T47D (cell line): ENCODE measurements at regions not wholly inside any gene's neighbourhood (a gene's known extent, or its start where the extent isn't known, plus 50 kb on each side); places are given as distances from the start of the nearest gene placed in this dataset.

ENCODE experiments used
- DNase-seq, 2 experiments: peaks; one replicate each; pipeline versions ENCODE4 v3.0.0 to v3.0.0-alpha.2; 2011 to 2012; ENCODE audit warnings: low read depth in 1 of 2, low spot score in 1 of 2
- JUND ChIP-seq: IDR thresholded peaks from 2 replicates; pipeline ENCODE4 v1.6.1; 2012; ENCODE audit warnings: low read depth
- in situ Hi-C: cut with HindIII; loops from 2 replicates; pipeline ENCODE4 v1.10.0; 2016; ENCODE audit warnings: low sequenced_read_pairs, low pct_unique_long_range_greater_than_20kb

DNA sequence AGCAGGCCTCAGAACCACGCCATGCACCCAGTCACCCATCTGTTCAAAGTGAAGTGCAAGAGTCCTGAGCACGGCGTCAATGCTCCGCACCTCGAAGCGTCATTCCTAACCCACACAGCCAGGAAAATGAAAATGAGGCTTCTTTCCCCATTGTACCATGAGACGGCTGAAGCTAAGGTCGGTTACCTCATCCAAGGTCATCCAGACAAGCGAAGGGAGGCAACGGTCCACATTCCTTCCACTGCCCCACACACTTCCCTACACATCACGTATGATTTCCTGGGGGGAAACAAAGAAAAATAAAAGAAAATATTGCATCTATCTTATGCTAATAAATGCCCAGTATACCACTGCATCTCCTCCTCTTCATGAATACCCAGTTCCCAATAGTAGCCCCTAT is 113.5 kb upstream of the RAB6C start:
- no peak for TF ChIP-seq JUND
- in situ Hi-C loops = no loop called here
- no peak for DNase-seq

- in situ Hi-C loops = no loop called here
- no peak for TF ChIP-seq JUND
- DNase-seq = no peak
These were observed 113.1 kb upstream of the RAB6C start for GRCh38 chr2:129866391-129866790.

DNA sequence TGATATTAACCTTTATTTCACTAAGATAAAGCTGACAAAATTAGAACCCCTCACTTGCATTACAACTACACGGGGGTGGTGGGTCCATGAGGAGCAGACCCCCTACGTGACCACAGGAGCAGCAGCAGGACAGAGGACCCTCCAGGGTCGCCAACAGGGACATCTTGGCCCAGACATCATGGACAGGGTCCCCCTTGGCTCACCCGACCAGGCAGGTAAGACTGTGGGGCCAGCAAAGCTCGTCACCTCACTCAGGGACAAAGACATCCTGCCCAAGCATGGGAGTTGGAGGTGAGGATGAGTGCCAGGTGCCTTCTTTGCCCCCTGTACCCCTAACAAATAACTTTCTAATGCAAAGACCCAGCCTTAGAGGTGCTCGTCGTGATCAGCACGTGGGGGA is 111.3 kb upstream of the RAB6C start:
- no peak for DNase-seq
- TF ChIP-seq JUND = no peak
- in situ Hi-C loops = no loop called here

GRCh38 chr2:129870685-129871241 is 108.7 kb upstream of the RAB6C start:
- no peak for DNase-seq
- in situ Hi-C loops = no loop called here
- TF ChIP-seq JUND = no peak

DNA sequence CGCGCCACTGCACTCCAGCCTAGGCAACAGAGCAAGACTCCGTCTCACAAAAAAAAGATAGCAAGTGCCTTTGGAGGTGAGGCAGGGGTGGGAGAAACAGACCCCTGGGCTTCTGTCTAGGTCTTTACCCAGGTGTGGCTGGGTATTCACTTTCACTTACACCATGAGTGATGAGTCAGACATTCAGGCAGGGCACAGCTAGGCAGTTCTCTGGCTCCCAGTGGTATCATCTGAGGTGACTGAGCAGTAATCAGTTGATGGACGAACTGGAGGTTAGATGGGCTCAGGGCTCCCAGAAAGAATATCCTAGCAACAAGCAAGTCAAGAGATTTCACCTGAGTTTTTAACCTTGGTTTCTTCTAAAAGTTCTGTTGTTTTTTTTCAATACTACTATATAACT is 107.0 kb upstream of the RAB6C start:
- in situ Hi-C loops = no loop called here
- no peak for TF ChIP-seq JUND
- DNase-seq = no peak

DNA sequence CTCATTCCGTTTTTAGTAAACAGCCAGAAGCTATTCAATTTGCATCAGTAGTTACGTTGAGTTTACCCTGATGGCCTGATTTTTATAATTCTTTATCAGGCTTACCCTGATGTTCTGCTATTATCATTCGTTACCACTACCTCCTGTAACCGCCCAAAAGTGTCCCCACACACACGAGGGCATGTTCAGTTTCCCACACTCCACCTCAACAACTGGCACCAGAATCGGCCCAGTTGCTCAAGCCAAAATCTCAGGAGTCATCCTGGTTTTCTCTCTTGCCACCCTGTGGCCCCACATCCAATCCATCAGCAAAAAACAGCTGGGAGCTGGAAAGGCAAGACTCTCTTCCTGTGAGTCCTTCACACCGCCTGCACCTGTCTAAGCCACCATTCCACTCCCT is 102.9 kb upstream of the RAB6C start:
- DNase-seq = no peak
- in situ Hi-C loops = no loop called here
- TF ChIP-seq JUND = no peak

DNA sequence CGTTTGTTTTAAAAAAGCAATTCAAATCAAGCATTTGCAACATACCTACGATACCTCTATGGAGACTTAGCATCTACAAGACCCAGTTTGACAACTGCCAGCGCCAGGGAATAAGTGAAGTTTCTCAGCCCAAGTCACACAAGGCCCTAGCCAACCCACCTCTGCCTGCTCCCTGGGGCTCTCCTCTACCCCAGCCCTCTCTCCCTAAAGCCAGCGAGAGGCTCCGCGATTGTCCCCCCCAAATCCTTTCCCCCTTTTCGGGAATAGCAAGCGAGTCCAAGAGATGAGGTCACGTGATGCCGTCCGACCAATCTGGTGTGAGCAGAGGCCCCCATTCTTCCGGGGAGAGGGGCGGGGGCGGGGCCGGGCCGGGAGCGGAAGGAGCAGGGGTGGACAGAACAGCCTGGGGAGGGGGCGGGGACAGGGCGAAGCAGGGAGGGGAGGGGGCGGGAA is 102.2 kb upstream of the RAB6C start:
- in situ Hi-C loops = no loop called here
- no peak for TF ChIP-seq JUND

GRCh38 chr2:129877795-129878775 is 101.4 kb upstream of the RAB6C start:
- peak; percentile 21 to 25 for DNase-seq
- in situ Hi-C loops = no loop called here
- TF ChIP-seq JUND = no peak

More for the DNA sequence above, 102.2 kb upstream of the RAB6C start:
- peak; percentile 82 to 92 for DNase-seq

- in situ Hi-C loops = no loop called here
- no peak for TF ChIP-seq JUND
- no peak for DNase-seq
These were observed 99.8 kb upstream of the RAB6C start for GRCh38 chr2:129879614-129880180.

DNA sequence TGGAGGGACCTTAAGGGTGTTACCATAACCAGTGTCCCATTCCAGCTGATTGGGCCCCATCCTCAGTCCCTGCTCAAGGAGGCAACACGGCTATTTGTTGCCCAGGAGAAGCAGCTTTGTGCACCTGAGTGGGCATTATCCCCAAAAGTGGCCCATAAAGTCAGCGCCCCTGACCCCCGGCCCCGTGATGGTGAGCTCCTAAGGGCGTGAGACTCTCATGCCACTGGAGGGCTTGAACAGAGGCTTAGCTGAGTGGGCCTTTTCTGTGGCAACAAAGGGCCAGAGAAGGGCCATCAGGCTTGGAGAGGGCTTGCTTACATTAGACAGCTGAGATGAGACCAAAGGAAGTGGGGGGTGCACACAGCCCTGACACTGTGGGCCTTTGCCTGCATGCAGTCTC is 99.2 kb upstream of the RAB6C start:
- in situ Hi-C loops = no loop called here
- no peak for TF ChIP-seq JUND
- no peak for DNase-seq

DNA sequence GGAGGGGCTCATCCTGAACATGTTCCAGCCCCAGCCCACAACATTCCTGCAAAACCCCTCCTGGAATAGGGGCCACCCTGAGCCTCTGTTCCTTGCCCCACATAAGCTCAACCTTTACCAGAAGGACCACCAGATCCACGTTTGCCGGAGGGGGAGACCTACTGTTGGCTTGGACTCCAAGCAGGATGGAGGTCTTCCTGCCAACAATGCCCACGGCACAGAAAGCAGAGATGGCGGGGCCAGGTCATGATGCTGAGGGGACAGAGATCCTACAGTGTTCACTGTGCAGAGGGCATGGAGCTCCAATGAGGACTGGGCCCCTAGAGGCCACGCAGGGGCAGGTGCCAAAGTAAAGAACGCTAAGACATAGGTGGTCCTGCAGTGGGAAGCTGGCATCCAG is 98.5 kb upstream of the RAB6C start:
- TF ChIP-seq JUND = no peak
- in situ Hi-C loops = no loop called here
- DNase-seq = no peak

DNA sequence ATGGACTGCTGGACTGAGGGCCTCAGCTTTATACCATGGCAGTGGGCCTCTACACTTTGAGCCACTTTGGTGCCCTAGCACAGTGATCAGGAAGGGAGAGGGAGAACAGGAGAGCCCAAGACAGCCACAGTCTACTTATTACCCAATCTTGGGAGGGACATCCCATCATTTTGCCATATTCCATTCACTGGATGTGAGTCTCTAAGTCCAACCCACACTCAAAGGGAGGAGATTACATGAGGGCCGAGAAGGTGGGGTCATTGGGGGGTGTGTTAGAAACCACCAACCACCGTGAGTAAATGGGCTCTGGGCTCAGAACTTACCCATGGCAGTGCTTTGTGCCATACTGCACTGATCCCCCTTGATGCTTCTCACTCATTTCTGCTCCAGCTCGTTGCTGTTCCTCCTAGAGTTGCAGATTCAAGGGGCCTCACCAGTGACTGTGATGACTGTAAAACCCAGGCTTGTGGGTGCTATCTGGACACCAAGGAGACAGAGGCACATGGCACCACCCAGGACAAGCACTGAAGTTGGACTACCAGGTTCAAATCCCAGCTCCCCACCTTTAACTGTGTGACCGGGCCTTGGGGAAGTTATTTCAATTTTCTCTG is 97.6 kb upstream of the RAB6C start:
- no peak for TF ChIP-seq JUND
- in situ Hi-C loops = no loop called here
- DNase-seq = no peak

DNA sequence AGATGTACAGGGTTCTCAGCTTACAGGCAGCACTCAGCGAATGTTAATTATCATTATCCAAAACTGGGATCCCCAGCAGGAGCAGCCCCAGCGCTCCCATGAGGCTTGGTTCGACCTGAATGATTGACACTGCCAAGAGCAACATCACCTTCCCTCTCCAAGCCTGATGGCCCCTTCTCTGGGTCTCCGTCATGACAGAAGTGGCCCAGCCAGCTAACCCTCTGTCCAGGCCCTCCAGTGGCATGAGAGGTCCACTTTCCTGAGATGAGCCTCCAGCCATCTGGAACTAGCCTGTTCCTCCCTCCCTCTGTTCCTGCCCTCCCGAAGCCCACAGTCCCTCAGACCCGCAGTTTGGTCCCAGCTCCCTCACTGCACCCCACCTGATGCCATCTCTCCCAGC is 97.0 kb upstream of the RAB6C start:
- TF ChIP-seq JUND = no peak
- no peak for DNase-seq
- in situ Hi-C loops = no loop called here
